Colonic mucosa (tissue), 4 donors: ENCODE measurements at regions not wholly inside any gene's neighbourhood (a gene's known extent, or its start where the extent isn't known, plus 50 kb on each side); places are given as distances from the start of the nearest gene placed in this dataset.

ENCODE experiments used
- DNase-seq: peaks from one replicate; pipeline ENCODE4 v3.0.0-alpha.2; 2020
- H3K27ac ChIP-seq: fragments of 200-600 bp; one replicate; pipeline ENCODE4 v1.8.0; 2021
- H3K27me3 ChIP-seq: fragments of 200-600 bp; one replicate; pipeline ENCODE4 v1.8.0; 2021
- H3K36me3 ChIP-seq: fragments of 200-600 bp; one replicate; pipeline ENCODE4 v1.8.0; 2021
- H3K4me1 ChIP-seq: fragments of 200-600 bp; one replicate; pipeline ENCODE4 v1.8.0; 2021; ENCODE audit warnings: mild to moderate bottlenecking
- H3K4me3 ChIP-seq: fragments of 200-600 bp; one replicate; pipeline ENCODE4 v1.8.0; 2021
- H3K9ac ChIP-seq, 2 donors: one replicate each; pipeline ENCODE4 v1.7.0; 2013; ENCODE audit warnings: control low read depth in 2 of 2, low read depth in 2 of 2, low read length in 2 of 2
- H3K9me3 ChIP-seq: fragments of 200-600 bp; one replicate; pipeline ENCODE4 v1.8.0; 2021
- intact Hi-C: fragments of 100-400 bp; cut with DNase I; formaldehyde crosslinking; loops from one replicate; pipeline ENCODE4 v1.14.1; 2022
- TF ChIP-seq, protein P1 (sequence below): fragments of 200-600 bp; IDR thresholded peaks from one replicate; pipeline ENCODE4 v1.8.0; 2022; ENCODE audit warnings: antibody characterized with exemption, mild to moderate bottlenecking
- donor health status: healthy.
- donor health status: DM: no; HTN: no; CAD: no.
- donor health status: DM: no; HTN: no; CAD: no.

DNA sequence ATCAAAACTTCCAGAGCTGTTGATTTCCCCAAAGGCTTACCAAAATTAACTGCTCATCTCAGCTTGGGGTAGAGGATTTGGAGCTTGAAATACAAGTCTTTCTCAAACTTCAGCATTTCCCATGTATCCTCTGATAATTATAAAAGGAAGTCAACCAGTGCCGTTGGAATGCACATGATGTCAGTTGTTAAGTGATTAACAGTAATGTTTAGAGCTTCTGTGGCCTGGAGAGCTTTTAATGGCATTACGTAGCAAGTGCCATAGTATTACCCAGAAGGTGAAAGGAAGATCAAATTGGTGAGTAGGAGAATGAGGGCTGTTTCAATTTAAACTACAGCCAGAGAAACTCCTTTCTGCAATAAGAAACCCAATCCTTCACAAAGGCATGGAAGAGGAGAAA, 62.5 kb upstream of the PTPRR start:
- no peaks in the 10 kb centered on the region for H3K36me3 ChIP-seq

DNA sequence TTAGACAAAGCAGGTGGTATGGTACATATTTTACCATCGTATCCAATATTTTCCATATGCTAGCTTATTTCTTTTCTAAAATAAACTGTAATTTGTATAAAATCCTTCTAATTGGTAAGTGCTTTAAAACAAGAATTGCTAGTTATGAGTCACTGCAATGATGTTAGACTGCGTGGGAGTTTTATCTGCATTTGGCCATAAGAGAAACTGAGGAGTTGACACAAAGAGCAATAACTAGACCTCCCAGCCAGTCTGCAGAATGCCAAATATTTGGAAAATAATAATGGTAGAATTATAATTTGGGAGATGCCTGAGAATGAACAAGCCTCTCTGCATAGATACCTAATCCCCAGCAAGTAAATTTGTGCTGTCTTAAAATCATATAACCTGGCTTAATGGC, 61.7 kb upstream of the PTPRR start:
- Histone ChIP-seq H3K4me3 (no peak overlapping the region), H3K27ac (no peak overlapping the region), H3K9me3 (no peaks in the 10 kb centered on the region), H3K4me1 (no peaks in the 10 kb centered on the region), H3K9ac (no peak overlapping the region), H3K27me3 (no peaks in the 10 kb centered on the region), H3K36me3 (no peaks in the 10 kb centered on the region)
- TF ChIP-seq, protein P1, sequence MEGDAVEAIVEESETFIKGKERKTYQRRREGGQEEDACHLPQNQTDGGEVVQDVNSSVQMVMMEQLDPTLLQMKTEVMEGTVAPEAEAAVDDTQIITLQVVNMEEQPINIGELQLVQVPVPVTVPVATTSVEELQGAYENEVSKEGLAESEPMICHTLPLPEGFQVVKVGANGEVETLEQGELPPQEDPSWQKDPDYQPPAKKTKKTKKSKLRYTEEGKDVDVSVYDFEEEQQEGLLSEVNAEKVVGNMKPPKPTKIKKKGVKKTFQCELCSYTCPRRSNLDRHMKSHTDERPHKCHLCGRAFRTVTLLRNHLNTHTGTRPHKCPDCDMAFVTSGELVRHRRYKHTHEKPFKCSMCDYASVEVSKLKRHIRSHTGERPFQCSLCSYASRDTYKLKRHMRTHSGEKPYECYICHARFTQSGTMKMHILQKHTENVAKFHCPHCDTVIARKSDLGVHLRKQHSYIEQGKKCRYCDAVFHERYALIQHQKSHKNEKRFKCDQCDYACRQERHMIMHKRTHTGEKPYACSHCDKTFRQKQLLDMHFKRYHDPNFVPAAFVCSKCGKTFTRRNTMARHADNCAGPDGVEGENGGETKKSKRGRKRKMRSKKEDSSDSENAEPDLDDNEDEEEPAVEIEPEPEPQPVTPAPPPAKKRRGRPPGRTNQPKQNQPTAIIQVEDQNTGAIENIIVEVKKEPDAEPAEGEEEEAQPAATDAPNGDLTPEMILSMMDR = no peak
- no peak for DNase-seq
- intact Hi-C loops = no loop called here

More for the DNA sequence above, 62.5 kb upstream of the PTPRR start:
- TF ChIP-seq, protein P1 = no peak
- DNase-seq = no peak
- Histone ChIP-seq H3K4me3 (no peak overlapping the region), H3K9ac (no peak overlapping the region), H3K4me1 (no peaks in the 10 kb centered on the region), H3K27ac (no peak overlapping the region), H3K9me3 (no peaks in the 10 kb centered on the region), H3K27me3 (no peaks in the 10 kb centered on the region)
- intact Hi-C loops = no loop called here

DNA sequence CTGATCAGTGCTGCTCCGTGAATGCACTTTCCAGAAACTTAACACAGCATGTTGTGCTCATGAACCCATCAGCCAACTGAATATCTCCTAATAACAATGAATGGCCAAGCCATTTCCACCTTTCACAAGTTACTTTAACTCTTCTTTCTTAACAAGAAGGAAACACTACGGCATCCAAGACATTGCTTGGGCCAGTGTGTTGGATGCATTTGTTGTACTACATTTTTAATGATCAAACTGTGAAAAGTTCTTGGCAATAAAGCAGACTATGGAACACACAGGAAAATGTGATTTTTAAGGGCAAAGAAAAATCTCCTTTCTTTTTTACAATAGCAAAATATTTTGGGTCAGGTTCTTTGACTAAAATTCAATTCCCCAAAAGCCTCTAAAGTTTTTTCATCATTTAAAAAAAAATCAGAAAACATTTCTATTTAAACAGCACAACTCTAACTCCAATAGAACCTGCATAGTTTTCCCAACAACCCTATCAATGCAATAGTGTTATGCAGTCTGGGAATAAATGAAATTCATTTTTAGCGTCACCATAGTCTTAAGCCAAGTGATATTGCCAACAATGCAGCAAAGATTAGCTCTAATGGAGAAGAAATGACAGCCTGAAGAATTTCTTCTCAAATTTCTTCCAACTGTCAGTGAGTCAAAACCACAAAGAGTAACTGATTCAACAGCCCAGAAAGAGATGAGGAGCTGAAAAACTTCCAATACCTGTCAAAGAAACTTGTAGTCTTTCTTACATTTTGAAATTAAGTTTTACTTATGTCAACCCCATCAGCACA, 50.7 kb upstream of the PTPRR start:
- Histone ChIP-seq H3K36me3 (no peaks in the 10 kb centered on the region), H3K4me1 (no peaks in the 10 kb centered on the region), H3K9me3 (no peaks in the 10 kb centered on the region), H3K27ac (no peak overlapping the region), H3K27me3 (no peaks in the 10 kb centered on the region), H3K4me3 (no peak overlapping the region), H3K9ac (no peak overlapping the region)
- DNase-seq = no peak
- intact Hi-C loops = no loop called here
- TF ChIP-seq, protein P1 = no peak
